ENCODE measurements at regions not wholly inside any gene's neighbourhood (a gene's known extent, or its start where the extent isn't known, plus 50 kb on each side); places are given as distances from the start of the nearest gene placed in this dataset.

DNA sequence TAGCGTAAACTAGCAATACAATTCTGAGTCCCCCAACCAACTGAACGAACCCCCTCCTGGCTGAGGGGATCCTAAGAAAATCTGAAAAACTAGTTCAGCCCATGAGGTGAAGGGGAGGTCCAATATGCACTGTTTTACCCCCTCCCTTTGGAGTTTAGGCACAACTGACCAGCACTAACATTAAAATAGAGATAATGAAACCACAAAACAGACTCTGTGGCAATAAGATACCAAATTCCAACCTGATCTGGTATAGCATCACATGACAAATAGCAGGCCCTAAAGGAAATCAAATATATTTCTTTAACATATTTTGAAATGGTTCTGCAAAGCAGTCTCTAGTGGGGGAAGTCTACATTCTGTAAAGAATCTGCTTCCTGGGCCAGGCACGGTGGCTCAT lies 522.5 kb downstream of the TYW1 start:
- no peaks in the 10 kb centered on the region for H3K27me3 ChIP-seq
- no peaks in the 10 kb centered on the region for H3K9me3 ChIP-seq
- no peaks in the 10 kb centered on the region for H3K36me3 ChIP-seq
- no peak for DNase-seq (ENCODE audit: low spot score in 2 of 2)
- TF ChIP-seq POLR2AphosphoS5 (IDR thresholded peaks at IDR 0.05) (no peak), EP300 (IDR thresholded peaks at IDR 0.05) (no peak), POLR2A (IDR thresholded peaks at IDR 0.05) (no peak)
- TF ChIP-seq, protein P1, sequence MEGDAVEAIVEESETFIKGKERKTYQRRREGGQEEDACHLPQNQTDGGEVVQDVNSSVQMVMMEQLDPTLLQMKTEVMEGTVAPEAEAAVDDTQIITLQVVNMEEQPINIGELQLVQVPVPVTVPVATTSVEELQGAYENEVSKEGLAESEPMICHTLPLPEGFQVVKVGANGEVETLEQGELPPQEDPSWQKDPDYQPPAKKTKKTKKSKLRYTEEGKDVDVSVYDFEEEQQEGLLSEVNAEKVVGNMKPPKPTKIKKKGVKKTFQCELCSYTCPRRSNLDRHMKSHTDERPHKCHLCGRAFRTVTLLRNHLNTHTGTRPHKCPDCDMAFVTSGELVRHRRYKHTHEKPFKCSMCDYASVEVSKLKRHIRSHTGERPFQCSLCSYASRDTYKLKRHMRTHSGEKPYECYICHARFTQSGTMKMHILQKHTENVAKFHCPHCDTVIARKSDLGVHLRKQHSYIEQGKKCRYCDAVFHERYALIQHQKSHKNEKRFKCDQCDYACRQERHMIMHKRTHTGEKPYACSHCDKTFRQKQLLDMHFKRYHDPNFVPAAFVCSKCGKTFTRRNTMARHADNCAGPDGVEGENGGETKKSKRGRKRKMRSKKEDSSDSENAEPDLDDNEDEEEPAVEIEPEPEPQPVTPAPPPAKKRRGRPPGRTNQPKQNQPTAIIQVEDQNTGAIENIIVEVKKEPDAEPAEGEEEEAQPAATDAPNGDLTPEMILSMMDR (IDR thresholded peaks at IDR 0.05), result no peak
- H3K4me1 ChIP-seq, result no peaks in the 10 kb centered on the region
- 95% methylated on average over 3 of the region's 3 CpGs for WGBS
- no peak overlapping the region for H3K27ac ChIP-seq
- no peak overlapping the region for H3K4me3 ChIP-seq

DNA sequence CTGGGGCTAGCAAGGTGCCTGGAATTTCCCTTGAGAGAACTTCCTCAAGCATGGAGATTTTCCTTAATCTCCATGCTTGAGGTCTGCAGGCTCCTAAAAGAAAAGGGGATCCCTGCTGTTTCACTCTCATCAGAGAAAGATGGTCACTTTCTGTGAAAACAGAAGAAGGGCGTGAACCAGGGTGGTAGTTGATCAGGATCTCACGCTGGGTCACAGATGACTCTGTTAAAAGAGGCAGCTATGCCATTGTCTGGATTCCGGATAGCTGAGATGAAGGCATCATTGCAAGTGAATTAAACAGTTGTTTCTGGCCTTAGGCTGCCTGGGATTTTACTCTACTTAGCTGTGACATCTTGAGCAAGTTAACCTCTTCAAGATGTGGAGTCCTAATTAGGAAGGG lies 525.9 kb downstream of the TYW1 start:
- no peaks in the 10 kb centered on the region for H3K9me3 ChIP-seq
- WGBS, result 82% methylated on average over 3 of the region's 3 CpGs
- TF ChIP-seq, protein P1 (IDR thresholded peaks at IDR 0.05), result no peak
- no peak for TF ChIP-seq POLR2AphosphoS5 (IDR thresholded peaks at IDR 0.05)
- TF ChIP-seq POLR2A (IDR thresholded peaks at IDR 0.05), result no peak
- TF ChIP-seq EP300 (IDR thresholded peaks at IDR 0.05), result no peak

DNA sequence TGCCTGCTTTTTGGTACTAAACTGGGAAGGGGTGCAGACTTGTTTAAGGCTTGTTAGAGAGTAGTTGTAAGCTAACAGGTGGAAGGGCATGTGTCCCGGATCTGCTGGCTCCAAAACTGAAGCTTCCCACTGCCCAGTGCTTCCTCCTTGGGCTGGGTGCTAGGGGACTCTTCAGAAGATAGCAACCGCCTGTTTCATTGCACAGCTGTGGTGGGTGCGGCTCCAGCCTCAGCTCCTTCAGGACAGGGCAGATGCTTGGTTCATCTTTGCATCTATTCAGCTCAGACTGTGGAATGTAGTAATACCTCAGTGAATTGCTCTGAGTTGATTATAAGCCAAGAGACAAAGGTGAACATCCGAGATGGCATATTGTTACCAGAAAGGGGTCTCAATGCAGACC lies 527.1 kb downstream of the TYW1 start:
- 79% methylated on average over 4 of the region's 4 CpGs for WGBS
- H3K36me3 ChIP-seq, result no peaks in the 10 kb centered on the region

More for the DNA sequence above, 525.9 kb downstream of the TYW1 start:
- Histone ChIP-seq H3K4me3 (no peak overlapping the region), H3K4me1 (no peaks in the 10 kb centered on the region), H3K27ac (no peak overlapping the region), H3K27me3 (no peaks in the 10 kb centered on the region), H3K36me3 (no peaks in the 10 kb centered on the region)
- DNase-seq (ENCODE audit: low spot score in 2 of 2), result no peak

DNA sequence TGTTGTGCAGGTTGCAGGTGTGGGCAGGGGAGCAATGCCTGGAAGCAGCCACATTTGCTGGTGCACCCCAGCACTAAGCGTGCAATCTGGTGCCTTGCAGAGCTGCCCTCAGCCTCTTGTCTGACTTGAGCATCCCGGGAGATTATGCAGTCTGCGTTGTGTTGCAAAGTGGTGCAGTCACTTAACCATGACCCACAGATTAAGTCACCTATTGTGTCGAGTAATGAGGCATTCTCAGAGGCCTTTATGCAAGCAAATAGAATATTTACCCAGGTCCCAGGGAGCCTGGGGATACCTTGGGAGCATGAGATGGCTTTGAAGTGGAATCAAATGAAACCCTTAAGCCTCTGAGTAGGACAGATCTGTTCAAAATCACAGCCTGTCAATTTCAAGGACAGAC lies 529.0 kb downstream of the TYW1 start:
- H3K4me3 ChIP-seq, result no peak overlapping the region
- 76% methylated on average over 4 of the region's 4 CpGs for WGBS
- H3K36me3 ChIP-seq, result no peaks in the 10 kb centered on the region
- H3K9me3 ChIP-seq, result no peaks in the 10 kb centered on the region
- TF ChIP-seq EP300 (IDR thresholded peaks at IDR 0.05) (no peak), POLR2A (IDR thresholded peaks at IDR 0.05) (no peak), POLR2AphosphoS5 (IDR thresholded peaks at IDR 0.05) (no peak)
- TF ChIP-seq, protein P1 (IDR thresholded peaks at IDR 0.05), result no peak
- no peak overlapping the region for H3K27ac ChIP-seq
- no peaks in the 10 kb centered on the region for H3K27me3 ChIP-seq
- H3K4me1 ChIP-seq, result no peaks in the 10 kb centered on the region
- DNase-seq (ENCODE audit: low spot score in 2 of 2), result no peak

More for the DNA sequence above, 527.1 kb downstream of the TYW1 start:
- H3K4me1 ChIP-seq, result no peaks in the 10 kb centered on the region
- DNase-seq (ENCODE audit: low spot score in 2 of 2), result no peak
- TF ChIP-seq, protein P1 (IDR thresholded peaks at IDR 0.05), result no peak
- TF ChIP-seq POLR2A (IDR thresholded peaks at IDR 0.05) (no peak), EP300 (IDR thresholded peaks at IDR 0.05) (no peak), POLR2AphosphoS5 (IDR thresholded peaks at IDR 0.05) (no peak)
- H3K4me3 ChIP-seq, result no peak overlapping the region
- H3K27me3 ChIP-seq, result no peaks in the 10 kb centered on the region
- no peaks in the 10 kb centered on the region for H3K9me3 ChIP-seq
- no peak overlapping the region for H3K27ac ChIP-seq

DNA sequence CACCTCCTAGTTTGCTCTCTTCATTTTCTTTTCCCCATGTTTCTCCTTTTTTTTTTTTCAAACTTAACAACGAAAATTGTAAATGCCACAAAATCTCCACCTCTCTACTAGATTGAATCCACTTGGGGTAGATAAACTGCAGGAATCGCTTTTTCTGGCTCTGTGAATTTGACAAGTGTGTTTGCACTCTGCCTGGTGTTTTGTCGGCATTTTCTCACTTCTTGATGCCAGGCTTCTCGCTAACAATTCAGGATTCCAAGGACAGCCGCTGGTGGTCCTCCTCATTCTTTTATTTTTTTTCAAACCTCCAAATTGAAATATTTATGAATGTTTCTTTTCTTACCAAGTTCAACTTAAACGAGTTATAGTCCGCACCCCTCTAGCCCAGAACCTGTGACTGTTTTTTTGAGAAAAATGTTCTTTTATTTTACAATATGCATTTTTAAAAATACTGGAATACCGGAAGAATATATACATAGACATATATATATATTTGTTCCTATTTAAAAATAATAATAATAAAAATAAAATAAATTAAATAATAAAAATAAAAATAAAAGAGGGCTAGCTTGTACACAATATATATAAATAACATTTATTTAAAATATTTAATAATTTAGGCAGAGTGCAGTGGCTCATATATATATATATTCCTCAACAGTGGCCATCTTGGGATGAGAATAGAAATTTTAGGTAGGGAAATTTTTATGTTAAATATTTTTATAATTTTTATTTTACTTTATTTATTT lies 538.8 kb downstream of the TYW1 start:
- Histone ChIP-seq H3K27me3 (no peaks in the 10 kb centered on the region), H3K36me3 (no peaks in the 10 kb centered on the region), H3K9me3 (no peaks in the 10 kb centered on the region), H3K4me3 (no peak overlapping the region), H3K4me1 (no peaks in the 10 kb centered on the region), H3K27ac (no peak overlapping the region)
- no peak for DNase-seq (ENCODE audit: low spot score in 2 of 2)
- TF ChIP-seq EP300 (IDR thresholded peaks at IDR 0.05) (no peak), POLR2AphosphoS5 (IDR thresholded peaks at IDR 0.05) (no peak), POLR2A (IDR thresholded peaks at IDR 0.05) (no peak)
- TF ChIP-seq, protein P1 (IDR thresholded peaks at IDR 0.05), result no peak
- 88% methylated on average over 8 of the region's 8 CpGs for WGBS
